K562 (cell line): ENCODE measurements at regions not wholly inside any gene's neighbourhood (a gene's known extent, or its start where the extent isn't known, plus 50 kb on each side); places are given as distances from the start of the nearest gene placed in this dataset.

Experiments used
- ATAC-seq: fragments of 200-7000 bp; cut with Tn5 transposase; 3 replicates; pipeline ENCODE4 v1.9.1; 2020; ENCODE audit warnings: moderate library complexity
- BruUV-seq: library from RNA; stranded (reverse); fragments of 400-500 nt; replicated peaks from 2 replicates; lab custom pipeline; 2021; lab: Mats Ljungman, UMichigan
- CTCF ChIA-PET: fragments of 300-600 bp; formaldehyde crosslinking; extraction: SDS; loops from one replicate; lab custom pipeline; 2021; ENCODE audit warnings: low intra/inter-chr PET ratio; lab: Yijun Ruan, JAX
- POLR2A ChIA-PET: fragments of 300-600, 350-650 bp; sonication (Branson Sonifier 250); formaldehyde crosslinking; extraction: SDS; loops from one replicate; lab custom pipeline; 2021; ENCODE audit warnings: antibody characterized with exemption, inconsistent platforms; lab: Yijun Ruan, JAX
- DNase-seq, 4 experiments: peaks; one replicate each; pipeline versions ENCODE4 v3.0.0 to v3.0.0-alpha.2; 2011 to 2018; ENCODE audit warnings: low spot score in 3 of 4, mixed read lengths in 3 of 4; ENCODE audit errors: extremely low read depth in 1 of 4
- FAIRE-seq: peaks from 2 replicates; lab custom pipeline; 2011; peaks lifted over from hg19 to GRCh38; lab: Jason Lieb, UNC
- H2AFZ ChIP-seq: 2 replicates; pipeline ENCODE4 v1.6.0; 2011; ENCODE audit warnings: low read depth, low read length, control low read depth, inconsistent platforms
- H3K27ac ChIP-seq: fragments of 200-600 bp; 3 replicates; pipeline ENCODE4 v1.8.0; 2011; ENCODE audit warnings: low read depth, mild to moderate bottlenecking, control low read depth, inconsistent platforms, low read length, moderate library complexity, mixed read lengths; ENCODE audit errors: extremely low read depth
- H3K27me3 ChIP-seq, 2 experiments: fragments of 300-600 bp in 1 of 2; 2 replicates in 1 of 2; 3 replicates in 1 of 2; pipeline versions ENCODE4 v1.6.0 to v1.8.0; 2011; ENCODE audit warnings: inconsistent platforms in 2 of 2, low read length in 2 of 2, mild to moderate bottlenecking in 1 of 2, mixed read lengths in 1 of 2, moderate library complexity in 1 of 2; ENCODE audit not compliant: control insufficient read depth in 2 of 2, insufficient read depth in 2 of 2
- H3K36me3 ChIP-seq: fragments of 300-600 bp; 3 replicates; pipeline ENCODE4 v1.8.0; 2011; ENCODE audit warnings: mild to moderate bottlenecking, low read length, inconsistent platforms; ENCODE audit not compliant: control insufficient read depth, insufficient read depth
- H3K4me1 ChIP-seq, 2 experiments: fragments of 200-600 bp in 1 of 2; replicated peaks in 1 of 2; 2 replicates in 1 of 2; 3 replicates in 1 of 2; pipeline versions ENCODE4 v1.5.1 to v1.8.0; 2011; ENCODE audit warnings: inconsistent platforms in 2 of 2, low read length in 2 of 2, mild to moderate bottlenecking in 1 of 2, mixed read lengths in 1 of 2, moderate library complexity in 1 of 2; ENCODE audit not compliant: control insufficient read depth in 2 of 2, insufficient read depth in 2 of 2
- H3K4me2 ChIP-seq: 2 replicates; pipeline ENCODE4 v1.6.1; 2011; ENCODE audit warnings: low read length, control low read depth, inconsistent platforms, mixed read lengths; ENCODE audit not compliant: insufficient read depth
- H3K4me3 ChIP-seq: fragments of 200-600 bp; sonication (generic), shearing (Covaris generic); 2 replicates; pipeline ENCODE4 v1.5.1; 2016; ENCODE audit warnings: control low read depth, inconsistent platforms
- H3K79me2 ChIP-seq: fragments of 200-600 bp; 3 replicates; pipeline ENCODE4 v1.8.0; 2011; ENCODE audit warnings: low read length, inconsistent platforms; ENCODE audit not compliant: control insufficient read depth, insufficient read depth
- H3K9ac ChIP-seq, 2 experiments: 2 replicates each; pipeline versions ENCODE4 v1.6.0 to v1.6.1; 2011; ENCODE audit warnings: low read depth in 2 of 2, low read length in 2 of 2, control low read depth in 1 of 2, inconsistent platforms in 1 of 2, mild to moderate bottlenecking in 1 of 2, mixed read lengths in 1 of 2; ENCODE audit not compliant: insufficient read depth in 1 of 2
- H3K9me1 ChIP-seq: one replicate; pipeline ENCODE4 v1.6.0; 2011; ENCODE audit warnings: inconsistent platforms, mild to moderate bottlenecking, low read length, moderate library complexity; ENCODE audit not compliant: control insufficient read depth, insufficient read depth
- H3K9me3 ChIP-seq: replicated peaks from 2 replicates; pipeline ENCODE4 v1.5.1; 2011; ENCODE audit warnings: low read depth, low read length, inconsistent platforms; ENCODE audit not compliant: control insufficient read depth, insufficient read depth
- H4K20me1 ChIP-seq: replicated peaks from 2 replicates; pipeline ENCODE4 v1.6.1; 2011; ENCODE audit warnings: low read length, inconsistent platforms, mixed read lengths; ENCODE audit not compliant: control insufficient read depth, insufficient read depth
- BCL6 ChIP-seq: fragments of 250-450 bp; sonication (Bioruptor Pico); IDR thresholded peaks from 2 replicates; pipeline ENCODE4 v1.4.0; 2020
- BRF1 ChIP-seq: IDR thresholded peaks from 3 replicates; pipeline ENCODE4 v1.6.1; 2011; ENCODE audit warnings: borderline replicate concordance, mild to moderate bottlenecking; ENCODE audit not compliant: insufficient read length; ENCODE audit errors: extremely low read depth
- CREB1 ChIP-seq, 2 experiments: sonication (generic) in 1 of 2; formaldehyde crosslinking in 1 of 2; IDR thresholded peaks; 2 replicates each; pipeline versions ENCODE4 v1.6.1 to v1.8.0; 2012 to 2022; ENCODE audit warnings: inconsistent platforms in 1 of 2, mild to moderate bottlenecking in 1 of 2, missing genetic modification reagents in 1 of 2, moderate library complexity in 1 of 2
- GABPB1 ChIP-seq: sonication (generic); formaldehyde crosslinking; IDR thresholded peaks from 2 replicates; pipeline ENCODE4 v1.8.0; 2022; ENCODE audit warnings: mild to moderate bottlenecking, missing genetic modification reagents
- HIVEP1 ChIP-seq: fragments of 250-450 bp; sonication (Bioruptor Pico); IDR thresholded peaks from 2 replicates; pipeline ENCODE4 v1.4.0; 2020; ENCODE audit warnings: mild to moderate bottlenecking
- IFI16 ChIP-seq: fragments of 250-450 bp; sonication (Bioruptor Pico); IDR thresholded peaks from 2 replicates; pipeline ENCODE4 v2.1.2; 2022; ENCODE audit warnings: mild to moderate bottlenecking, inconsistent platforms
- MEF2D ChIP-seq: conservative IDR thresholded peaks from 2 replicates; pipeline ENCODE4 v1.6.1; 2016; ENCODE audit warnings: low read depth, missing genetic modification characterization, missing compliant biosample characterization
- MTA2 ChIP-seq: fragments of 450-650 bp; IDR thresholded peaks from 2 replicates; pipeline ENCODE4 v1.6.1; 2016; ENCODE audit warnings: low read depth
- STAT5A ChIP-seq: IDR thresholded peaks from 2 replicates; pipeline ENCODE4 v1.6.1; 2012; ENCODE audit warnings: low read length, inconsistent platforms, borderline replicate concordance
- TAL1 ChIP-seq: fragments of 450-650 bp; IDR thresholded peaks from 2 replicates; pipeline ENCODE4 v1.6.1; 2016; ENCODE audit warnings: mild to moderate bottlenecking
- TFAP4 ChIP-seq: sonication (generic); formaldehyde crosslinking; IDR thresholded peaks from 2 replicates; pipeline ENCODE4 v1.8.0; 2022; ENCODE audit warnings: missing genetic modification reagents, mild to moderate bottlenecking, moderate library complexity, borderline replicate concordance
- ZBTB17 ChIP-seq: fragments of 450-650 bp; formaldehyde crosslinking; IDR thresholded peaks from 2 replicates; pipeline ENCODE4 v1.4.0; 2020; ENCODE audit warnings: mild to moderate bottlenecking
- WGBS: fragments of 100-300 bp; shearing (Covaris generic); methylation state at CpG from one replicate; pipeline ENCODE4 v1.1.6; 2016; ENCODE audit warnings: low coverage, mixed read lengths; ENCODE audit not compliant: insufficient coverage; ENCODE audit errors: missing lambda C conversion rate; 5-methylcytosine and 5-hydroxymethylcytosine counted together
- in situ Hi-C: fragments of 300-500 bp; cut with MboI; formaldehyde crosslinking; loops from 4 replicates; pipeline ENCODE4 v1.15.0; 2018; ENCODE audit warnings: inconsistent platforms, mixed read lengths
- intact Hi-C: fragments of 100-400 bp; cut with micrococcal nuclease; formaldehyde crosslinking; loops from 2 replicates; pipeline ENCODE4 v1.14.2; 2022
- TF ChIP-seq, protein P1 (sequence below): fragments of 450-650 bp; formaldehyde crosslinking; conservative IDR thresholded peaks from 2 replicates; pipeline ENCODE4 v1.4.0; 2022; ENCODE audit warnings: mild to moderate bottlenecking, missing genetic modification characterization

DNA sequence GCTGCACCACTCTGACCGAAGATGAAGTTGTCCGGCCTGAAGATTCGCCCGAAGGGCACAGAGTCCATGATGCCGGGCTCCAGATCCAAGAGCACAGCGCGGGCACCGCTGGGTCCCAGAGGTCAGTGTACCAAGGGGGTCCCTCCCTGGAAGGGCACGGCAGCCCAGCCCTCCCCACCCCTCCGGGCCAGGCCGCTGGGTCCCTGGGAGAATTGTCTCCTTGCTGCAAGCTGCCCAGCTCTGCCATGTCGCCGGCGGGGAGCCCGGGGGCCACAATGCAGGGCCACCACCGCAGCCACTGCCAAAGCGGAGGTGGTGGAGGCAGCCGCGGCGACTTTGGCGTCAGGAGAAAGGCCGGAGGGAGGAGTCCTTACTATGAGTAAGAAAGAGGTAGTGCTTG, 189.5 kb upstream of the CYRIA start:
- Histone ChIP-seq H3K4me3 (no peak overlapping the region), H3K4me2 (no peak overlapping the region), H3K27me3 (no peaks in the 10 kb centered on the region), H3K36me3 (no peaks in the 10 kb centered on the region), H3K9me3 (no peaks in the 10 kb centered on the region), H4K20me1 (no peaks in the 10 kb centered on the region), H3K4me1 (no peaks in the 10 kb centered on the region), H3K9ac (no peak overlapping the region), H3K9me1 (no peaks in the 10 kb centered on the region), H2AFZ (no peak overlapping the region), H3K27ac (no peak overlapping the region), H3K79me2 (no peaks in the 10 kb centered on the region)
- in situ Hi-C loops (no loop called here), intact Hi-C loops (no loop called here)
- ChIA-PET POLR2A (no interaction called here), CTCF (no interaction called here)
- ATAC-seq (no peak), FAIRE-seq (no peak), DNase-seq (no peak)
- under 1% methylated on average over 19 of the region's 22 CpGs for WGBS
- TF ChIP-seq MEF2D (tag) (no peak), IFI16 (CRISPR knock-in tag) (no peak), BCL6 (CRISPR knock-in tag) (no peak), TFAP4 (CRISPR knock-in tag) (no peak), ZBTB17 (no peak), BRF1 (no peak), GABPB1 (no peak), MTA2 (no peak), TAL1 (no peak), CREB1 (IDR thresholded peaks at IDR 0.05) (no peak), CREB1 (CRISPR knock-in tag; IDR thresholded peaks at IDR 0.05) (no peak), STAT5A (no peak), HIVEP1 (CRISPR knock-in tag) (no peak)
- TF ChIP-seq, protein P1, sequence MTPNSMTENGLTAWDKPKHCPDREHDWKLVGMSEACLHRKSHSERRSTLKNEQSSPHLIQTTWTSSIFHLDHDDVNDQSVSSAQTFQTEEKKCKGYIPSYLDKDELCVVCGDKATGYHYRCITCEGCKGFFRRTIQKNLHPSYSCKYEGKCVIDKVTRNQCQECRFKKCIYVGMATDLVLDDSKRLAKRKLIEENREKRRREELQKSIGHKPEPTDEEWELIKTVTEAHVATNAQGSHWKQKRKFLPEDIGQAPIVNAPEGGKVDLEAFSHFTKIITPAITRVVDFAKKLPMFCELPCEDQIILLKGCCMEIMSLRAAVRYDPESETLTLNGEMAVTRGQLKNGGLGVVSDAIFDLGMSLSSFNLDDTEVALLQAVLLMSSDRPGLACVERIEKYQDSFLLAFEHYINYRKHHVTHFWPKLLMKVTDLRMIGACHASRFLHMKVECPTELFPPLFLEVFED (CRISPR knock-in tag): no peak
- no TSS peak for BruUV-seq
